GM19035 (cell line): ENCODE measurements at regions not wholly inside any gene's neighbourhood (a gene's known extent, or its start where the extent isn't known, plus 50 kb on each side); places are given as distances from the start of the nearest gene placed in this dataset.
"Not testable (repeated sequence)": the region's sequence is repeated elsewhere in the genome, so short reads cannot be mapped to it uniquely, and the experiment has no call there.

Source experiments
- ATAC-seq: cut with Tn5 transposase; IDR thresholded peaks from one replicate; pipeline ENCODE4 v1.9.1; 2021; ENCODE audit not compliant: unreplicated experiment

DNA sequence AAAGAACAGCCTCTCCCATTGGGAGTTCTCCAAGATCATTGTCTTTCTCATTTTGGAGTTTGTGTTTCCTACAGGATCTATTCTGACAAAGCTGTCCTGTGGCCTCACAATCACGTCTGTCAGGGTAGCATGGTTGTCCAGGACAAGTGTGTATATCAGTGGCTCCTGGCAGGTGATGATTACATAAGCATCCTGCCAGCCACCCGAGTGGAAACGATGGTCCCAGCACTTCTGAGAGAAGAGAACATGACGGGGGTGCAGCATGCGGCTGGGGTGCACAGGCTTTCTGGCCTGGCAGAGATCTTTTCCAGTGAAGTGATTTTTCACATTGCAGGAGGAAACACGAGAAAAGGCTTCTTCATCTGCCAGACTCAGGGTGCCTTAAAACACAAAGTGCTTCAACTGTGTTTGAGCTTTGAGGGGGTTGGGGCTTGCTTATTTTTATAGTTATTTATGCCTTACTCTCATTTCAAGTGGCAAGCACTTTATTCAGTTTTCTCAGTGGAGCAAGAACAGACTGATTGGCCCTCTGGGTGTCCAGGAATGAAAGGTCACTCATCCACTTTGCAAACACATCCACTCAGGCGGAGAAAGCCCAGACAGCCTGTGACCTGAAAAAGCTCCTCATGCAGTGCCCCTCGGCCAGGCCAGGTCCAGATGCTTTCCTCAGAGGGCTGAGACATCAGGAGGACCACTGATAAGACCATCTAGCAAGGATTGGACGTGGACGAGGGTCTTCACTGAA, 186.0 kb downstream of the DUSP10 start:
- ATAC-seq, result no peak

DNA sequence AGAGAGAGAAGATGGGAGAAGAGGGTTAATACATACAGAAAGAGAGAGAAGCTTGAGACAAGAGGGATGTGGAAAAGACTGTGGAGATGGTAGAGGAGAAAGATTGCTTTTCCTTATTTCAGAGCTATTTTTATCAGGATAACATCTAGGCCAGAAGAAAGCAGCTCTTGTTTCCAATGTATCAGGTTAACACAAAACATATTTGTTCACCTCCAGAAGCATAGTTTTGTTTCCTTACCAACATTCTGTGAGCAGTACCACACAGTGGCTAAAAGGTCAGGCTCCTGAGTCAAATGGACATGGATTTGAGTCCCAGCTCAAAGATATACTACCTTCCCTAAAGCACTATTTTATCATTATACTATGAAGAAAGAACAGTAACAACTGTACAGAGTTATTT, 185.5 kb downstream of the DUSP10 start:
- ATAC-seq, result no peak

- ATAC-seq, result no peak
Observed at GRCh38 chr1:221557013-221557412, 184.9 kb downstream of the DUSP10 start.

DNA sequence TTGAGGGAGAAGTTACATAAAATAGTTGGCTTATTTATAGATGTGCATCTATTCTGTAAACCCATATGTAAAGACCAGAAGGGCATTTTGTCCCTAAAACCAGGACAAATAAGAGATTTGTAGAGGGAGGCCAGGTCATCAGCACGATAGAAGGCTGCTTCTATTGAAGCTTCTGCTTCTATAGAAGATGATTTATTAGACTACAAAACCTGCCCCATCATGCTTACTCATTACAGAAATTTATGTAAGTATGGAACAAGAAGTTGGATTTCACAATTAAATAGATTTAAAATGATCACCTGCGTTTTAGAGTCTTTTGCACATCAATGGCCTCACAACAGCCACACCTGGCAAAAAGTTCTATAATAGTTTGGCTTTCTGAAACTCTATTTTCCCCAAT, 183.5 kb downstream of the DUSP10 start:
- ATAC-seq, result no peak

DNA sequence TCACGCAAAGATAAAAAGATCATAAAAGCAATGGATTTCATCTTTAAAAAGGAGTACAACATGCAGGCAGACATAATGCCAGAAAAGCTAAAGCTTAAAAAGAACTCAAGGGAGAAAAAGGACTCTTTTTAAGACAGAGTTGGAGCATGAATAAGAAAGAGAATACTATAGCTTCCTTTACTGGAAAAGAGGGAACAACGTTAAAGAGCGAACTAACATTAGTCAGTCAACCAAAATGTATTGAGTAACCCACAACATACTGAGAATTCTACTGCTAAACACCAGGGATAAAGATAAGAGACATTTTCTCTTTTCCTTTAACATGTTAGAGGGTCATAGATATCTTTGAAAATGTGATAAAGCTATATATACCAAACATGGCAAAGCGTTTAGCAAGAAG, 182.0 kb downstream of the DUSP10 start:
- ATAC-seq, result no peak

DNA sequence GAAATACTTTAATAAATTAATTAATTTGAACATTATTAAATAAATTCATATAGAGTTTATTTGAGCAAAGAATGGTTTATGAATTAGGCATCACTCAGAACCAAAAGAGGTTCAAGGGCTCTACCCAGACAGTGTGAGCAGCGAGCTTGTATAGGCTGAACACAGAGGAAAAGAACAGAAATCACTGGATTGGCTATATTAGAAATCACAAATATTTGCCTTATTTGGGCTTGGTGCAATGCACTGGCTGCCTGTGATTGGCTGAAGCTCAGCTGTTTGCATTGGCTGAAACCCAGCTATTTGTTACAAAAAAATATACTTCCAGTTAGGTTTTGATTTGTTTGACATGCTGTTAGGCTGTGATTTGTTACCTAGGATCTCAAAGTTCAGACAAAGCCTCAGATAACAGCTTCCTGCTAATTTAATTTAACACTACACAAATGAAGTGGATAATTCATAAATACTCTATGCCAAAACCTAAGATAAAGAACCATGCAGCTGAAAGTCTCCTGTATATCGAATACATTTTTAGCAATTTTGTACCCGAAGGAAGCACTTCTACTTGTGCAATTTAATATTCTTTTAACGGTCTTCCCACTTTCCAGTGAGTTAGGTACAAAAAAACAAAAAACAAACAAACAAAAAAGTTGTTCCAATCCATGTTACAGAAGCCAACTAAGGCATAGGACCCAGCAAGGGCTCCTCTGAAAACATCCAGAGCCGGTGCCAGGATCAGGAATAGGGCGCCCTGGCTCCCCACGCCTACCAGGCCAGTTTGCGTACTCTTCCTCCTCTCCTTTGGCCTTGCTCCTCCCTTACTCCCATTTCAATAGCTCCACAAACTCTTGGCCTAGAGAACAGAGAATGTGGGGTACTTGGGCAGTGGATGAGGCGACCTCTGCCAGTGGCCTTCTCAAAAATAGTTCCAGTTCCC, 179.1 kb downstream of the DUSP10 start:
- no peak for ATAC-seq

DNA sequence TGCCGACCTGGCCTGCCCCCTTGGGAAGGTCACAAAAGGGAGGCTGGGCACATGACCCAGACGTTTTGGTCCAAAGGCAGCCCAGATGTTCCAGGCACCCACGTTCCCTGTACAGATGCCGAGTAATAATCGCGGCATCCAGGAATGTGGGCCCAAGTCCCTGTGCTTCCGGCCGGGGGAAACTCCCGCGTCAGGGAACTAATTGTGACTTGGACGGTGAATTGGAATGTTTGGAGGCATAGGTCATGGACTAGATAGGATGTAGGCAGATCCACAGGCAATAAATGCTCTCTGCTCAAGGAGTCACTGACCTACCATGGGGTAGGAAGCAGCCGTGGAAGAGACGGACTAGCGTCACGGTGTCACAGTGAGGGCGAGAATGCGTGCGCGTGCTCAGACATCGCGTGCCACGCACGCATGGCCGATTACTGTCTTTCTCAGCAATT, 178.4 kb downstream of the DUSP10 start:
- ATAC-seq, result no peak

DNA sequence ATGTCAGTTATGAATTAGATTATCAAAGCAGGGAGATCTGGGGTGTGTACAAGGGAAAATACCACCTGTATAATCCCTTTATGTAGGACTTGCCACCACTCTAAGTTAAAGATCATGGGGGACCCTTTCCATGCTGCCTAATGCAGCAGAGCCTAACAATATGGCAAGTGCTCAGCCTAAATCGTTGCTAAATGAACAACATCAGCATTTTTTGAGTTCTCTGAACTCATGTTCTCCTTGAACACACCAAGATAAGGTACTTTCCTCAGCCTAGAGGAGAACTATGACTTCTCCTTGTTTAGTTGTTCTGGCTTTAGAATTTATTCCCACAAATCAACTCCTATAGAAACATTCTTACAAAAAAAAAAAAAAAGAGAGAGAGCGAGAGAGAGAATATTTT, 177.0 kb downstream of the DUSP10 start:
- no peak for ATAC-seq

- ATAC-seq, result no peak
Observed at GRCh38 chr1:221565711-221566110, 176.2 kb downstream of the DUSP10 start.

- ATAC-seq, result no peak
Observed at GRCh38 chr1:221567859-221568507, 173.9 kb downstream of the DUSP10 start.

GRCh38 chr1:221573756-221574155, 168.1 kb downstream of the DUSP10 start:
- ATAC-seq, result no peak

- no peak for ATAC-seq
Observed at GRCh38 chr1:221574529-221574928, 167.4 kb downstream of the DUSP10 start.

- no peak for ATAC-seq
Observed at GRCh38 chr1:221575605-221576004, 166.3 kb downstream of the DUSP10 start.

GRCh38 chr1:221576268-221576667, 165.6 kb downstream of the DUSP10 start:
- ATAC-seq, result no peak

DNA sequence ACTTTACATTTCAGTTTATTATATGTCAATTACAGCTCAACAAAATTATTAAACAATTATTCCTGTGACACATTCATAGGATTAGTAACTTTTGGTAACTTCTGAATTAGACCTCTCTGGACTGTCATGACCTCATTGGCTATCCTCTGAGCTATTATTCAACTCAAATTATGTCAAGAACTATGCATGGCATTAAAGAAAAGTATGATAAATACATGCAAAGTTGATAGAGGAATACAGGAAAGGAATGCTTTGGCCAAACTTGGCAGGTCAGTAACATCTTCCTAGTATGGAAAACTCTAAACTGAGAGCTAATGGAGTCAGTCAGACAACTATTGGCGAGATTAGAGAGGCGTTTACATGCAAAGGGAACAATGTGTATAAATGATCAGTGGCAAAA, 158.4 kb downstream of the DUSP10 start:
- no peak for ATAC-seq

GRCh38 chr1:221587013-221587412, 154.9 kb downstream of the DUSP10 start:
- ATAC-seq, result not testable (repeated sequence)

GRCh38 chr1:221591250-221591649, 150.6 kb downstream of the DUSP10 start:
- not testable (repeated sequence) for ATAC-seq

DNA sequence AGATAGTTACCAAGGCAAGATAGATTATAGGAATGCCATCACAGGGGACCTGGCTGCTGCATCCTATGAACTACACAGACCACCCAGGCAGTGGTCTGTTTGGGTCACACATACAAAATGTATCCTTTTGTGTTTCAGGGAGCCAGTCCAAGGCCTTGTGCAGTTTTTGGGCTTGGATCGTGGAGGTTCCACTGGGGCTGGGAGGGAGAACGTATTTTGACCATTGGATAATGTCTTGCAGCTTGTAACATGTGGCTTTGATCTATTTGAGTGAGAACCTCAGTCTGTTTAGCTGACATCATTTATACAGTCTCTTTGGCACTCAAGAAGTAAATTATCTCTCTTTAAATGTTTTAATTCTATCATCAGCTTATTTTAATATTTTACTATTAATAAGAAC, 147.3 kb downstream of the DUSP10 start:
- ATAC-seq, result no peak

GRCh38 chr1:221598122-221598521, 143.8 kb downstream of the DUSP10 start:
- ATAC-seq, result no peak

GRCh38 chr1:221601166-221601565, 140.7 kb downstream of the DUSP10 start:
- ATAC-seq, result no peak

DNA sequence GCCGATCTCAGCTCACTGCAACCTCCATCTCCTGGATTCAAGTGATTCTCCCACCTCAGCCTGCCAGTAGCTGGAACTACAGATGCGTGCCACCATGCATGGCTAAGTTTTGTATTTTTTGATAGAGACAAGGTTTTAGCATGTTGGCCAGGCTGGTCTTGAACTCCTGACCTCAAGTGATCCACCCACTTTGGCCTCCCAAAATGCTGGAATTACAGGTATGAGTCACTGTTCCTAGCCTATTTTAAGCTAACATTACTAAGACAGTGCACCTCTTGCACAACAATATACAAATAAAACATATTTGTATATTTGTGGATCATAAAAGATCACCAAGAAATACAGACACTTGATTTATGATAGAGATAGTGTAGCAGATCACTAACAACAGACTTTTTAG, 139.1 kb downstream of the DUSP10 start:
- ATAC-seq, result no peak

GRCh38 chr1:221604390-221604789, 137.5 kb downstream of the DUSP10 start:
- ATAC-seq, result not testable (repeated sequence)
